C4-2B (cell line): ENCODE measurements at regions not wholly inside any gene's neighbourhood (a gene's known extent, or its start where the extent isn't known, plus 50 kb on each side); places are given as distances from the start of the nearest gene placed in this dataset.

Experiments
- H3K27ac ChIP-seq: fragments of 450-650 bp; 2 replicates; pipeline ENCODE4 v1.5.1; 2017
- CTCF ChIP-seq: fragments of 450-650 bp; conservative IDR thresholded peaks from 2 replicates; pipeline ENCODE4 v1.5.1; 2017; ENCODE audit warnings: mild to moderate bottlenecking
- ZFX ChIP-seq: fragments of 450-650 bp; IDR thresholded peaks from 2 replicates; pipeline ENCODE4 v1.6.1; 2017

GRCh38 chr7:26590709-26591108, 273.7 kb downstream of the SKAP2 start:
- TF ChIP-seq CTCF (no peak), ZFX (no peak)
- H3K27ac ChIP-seq, result no peak overlapping the region

- TF ChIP-seq CTCF (no peak), ZFX (no peak)
- H3K27ac ChIP-seq, result no peak overlapping the region
These were observed 272.4 kb downstream of the SKAP2 start for GRCh38 chr7:26592011-26592410.

GRCh38 chr7:26593393-26593792, 271.0 kb downstream of the SKAP2 start:
- no peak overlapping the region for H3K27ac ChIP-seq

GRCh38 chr7:26593896-26594295, 270.5 kb downstream of the SKAP2 start:
- H3K27ac ChIP-seq, result no peak overlapping the region
- TF ChIP-seq ZFX (no peak), CTCF (no peak)

More at GRCh38 chr7:26593393-26593792, 271.0 kb downstream of the SKAP2 start:
- TF ChIP-seq CTCF (no peak), ZFX (no peak)

- H3K27ac ChIP-seq, result no peak overlapping the region
- TF ChIP-seq ZFX (no peak), CTCF (no peak)
These were observed 269.8 kb downstream of the SKAP2 start for GRCh38 chr7:26594553-26594952.

GRCh38 chr7:26598867-26599266, 265.5 kb downstream of the SKAP2 start:
- TF ChIP-seq CTCF (no peak), ZFX (no peak)
- H3K27ac ChIP-seq, result no peak overlapping the region

- no peak overlapping the region for H3K27ac ChIP-seq
- TF ChIP-seq CTCF (no peak), ZFX (no peak)
These were observed 264.4 kb downstream of the SKAP2 start for GRCh38 chr7:26599982-26600381.
